GM21717 (cell line): ENCODE measurements at regions not wholly inside any gene's neighbourhood (a gene's known extent, or its start where the extent isn't known, plus 50 kb on each side); places are given as distances from the start of the nearest gene placed in this dataset.
"Not testable (repeated sequence)": the region's sequence is repeated elsewhere in the genome, so short reads cannot be mapped to it uniquely, and the experiment has no call there.

Source experiments
- ATAC-seq: cut with Tn5 transposase; IDR thresholded peaks from one replicate; pipeline ENCODE4 v1.9.1; 2021; ENCODE audit warnings: mild to moderate bottlenecking, moderate library complexity; ENCODE audit not compliant: unreplicated experiment

DNA sequence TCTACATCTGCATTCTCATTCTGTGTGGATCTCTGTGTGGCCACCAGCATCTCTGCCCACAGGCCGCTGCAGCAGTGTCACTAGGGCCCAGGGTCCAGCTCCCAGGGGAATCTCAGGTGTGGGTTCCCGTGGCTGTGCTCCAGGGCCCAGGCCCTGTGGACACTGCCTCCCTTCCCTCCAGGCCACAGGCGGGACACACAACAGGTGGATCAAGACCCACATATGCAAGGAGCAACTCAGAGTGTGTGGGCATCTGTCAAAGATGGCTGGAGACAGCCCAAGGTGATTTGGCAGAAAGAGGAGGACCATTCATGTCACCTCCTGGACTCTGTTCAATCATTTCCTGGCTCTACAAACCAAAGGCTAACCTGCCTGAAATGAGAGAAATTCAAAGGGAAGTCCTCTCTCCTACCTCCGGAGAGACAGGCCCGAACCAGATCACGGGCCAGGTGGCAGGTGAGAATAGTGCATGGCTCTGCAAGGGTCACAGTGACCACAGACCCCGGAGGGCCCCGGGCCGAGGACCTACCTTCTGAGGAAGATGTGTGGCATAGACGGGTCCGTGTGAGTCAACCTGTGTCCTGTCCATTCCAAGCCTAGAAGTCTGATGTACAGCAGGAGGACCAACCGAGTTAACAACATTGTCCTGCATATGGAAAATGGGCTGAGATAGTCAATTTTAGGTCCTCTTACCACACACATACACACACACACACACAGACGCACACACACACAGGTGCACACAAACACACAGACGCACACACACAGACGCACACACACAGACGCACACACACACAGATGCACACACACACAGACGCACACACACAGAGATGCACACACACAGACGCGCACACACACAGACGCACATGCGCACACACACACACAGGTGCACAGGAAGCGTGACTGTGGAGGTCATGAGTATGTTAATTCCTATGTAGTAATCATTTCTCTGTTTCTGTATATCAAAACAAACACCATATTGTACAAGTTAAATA is 1068.5 kb downstream of the BRD1 start:
- no peak for ATAC-seq

DNA sequence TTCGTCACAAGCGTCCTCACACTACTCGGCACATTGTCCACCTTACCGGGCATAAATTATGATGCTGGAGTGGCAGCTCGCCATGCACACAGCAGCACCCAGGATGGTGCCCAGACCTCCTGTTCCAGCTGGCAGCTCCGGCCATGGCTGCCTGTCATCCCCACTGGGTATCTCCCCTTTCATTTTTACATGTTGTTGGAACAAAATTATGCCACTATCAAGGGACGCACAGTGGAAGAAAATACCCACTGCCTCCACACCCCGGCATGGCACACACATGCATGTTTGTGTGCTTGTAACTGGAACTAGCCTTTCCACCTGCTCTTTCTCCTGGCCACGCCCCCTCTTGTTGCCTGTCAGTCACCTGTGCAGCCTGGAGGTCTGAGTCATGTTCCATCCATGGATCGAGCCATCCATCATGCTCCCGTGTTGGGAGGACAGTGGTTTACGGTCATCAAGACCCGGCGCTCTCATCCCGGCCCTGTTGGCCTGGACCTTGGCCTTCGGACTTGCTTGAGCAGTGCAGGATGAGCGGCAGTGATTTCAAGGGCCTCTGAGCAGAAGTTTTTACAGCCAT is 1069.6 kb downstream of the BRD1 start:
- ATAC-seq: no peak

DNA sequence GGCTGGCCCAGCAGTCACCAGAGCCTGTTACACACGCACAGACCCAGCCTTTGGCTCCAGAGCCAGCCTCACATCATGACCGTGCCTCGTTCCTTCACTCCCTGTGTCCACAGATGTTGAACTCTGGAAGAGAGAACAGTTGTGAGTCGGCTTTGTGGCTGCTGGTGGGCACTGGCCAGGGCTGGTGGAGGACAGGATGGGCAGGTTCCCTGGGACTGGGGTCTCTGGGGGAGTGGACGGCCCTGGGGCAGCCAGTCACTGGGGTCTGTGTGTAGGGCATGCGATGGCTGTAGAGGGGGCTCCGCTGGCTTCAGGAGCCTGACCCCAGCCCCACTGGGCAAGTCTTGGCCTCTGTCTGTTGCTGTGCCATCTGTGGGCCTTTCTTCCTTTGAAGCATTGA is 1070.1 kb downstream of the BRD1 start:
- no peak for ATAC-seq

DNA sequence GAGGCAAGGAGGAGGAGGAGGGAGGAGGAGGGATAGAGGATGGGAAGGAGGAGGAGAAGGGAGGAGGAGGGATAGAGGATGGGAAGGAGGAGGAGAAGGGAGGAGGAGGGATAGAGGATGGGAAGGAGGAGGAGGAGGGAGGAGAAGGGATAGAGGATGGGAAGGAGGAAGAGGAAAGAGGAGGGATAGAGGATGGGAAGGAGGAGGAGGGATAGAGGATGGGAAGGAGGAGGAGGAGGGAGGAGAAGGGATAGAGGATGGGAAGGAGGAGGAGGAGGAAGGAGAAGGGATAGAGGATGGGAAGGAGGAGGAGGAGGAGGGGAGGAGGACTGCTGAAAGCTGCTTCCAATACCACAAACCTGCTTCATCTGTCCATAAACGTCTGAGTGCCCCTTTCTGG is 1070.5 kb downstream of the BRD1 start:
- ATAC-seq: not testable (repeated sequence)

DNA sequence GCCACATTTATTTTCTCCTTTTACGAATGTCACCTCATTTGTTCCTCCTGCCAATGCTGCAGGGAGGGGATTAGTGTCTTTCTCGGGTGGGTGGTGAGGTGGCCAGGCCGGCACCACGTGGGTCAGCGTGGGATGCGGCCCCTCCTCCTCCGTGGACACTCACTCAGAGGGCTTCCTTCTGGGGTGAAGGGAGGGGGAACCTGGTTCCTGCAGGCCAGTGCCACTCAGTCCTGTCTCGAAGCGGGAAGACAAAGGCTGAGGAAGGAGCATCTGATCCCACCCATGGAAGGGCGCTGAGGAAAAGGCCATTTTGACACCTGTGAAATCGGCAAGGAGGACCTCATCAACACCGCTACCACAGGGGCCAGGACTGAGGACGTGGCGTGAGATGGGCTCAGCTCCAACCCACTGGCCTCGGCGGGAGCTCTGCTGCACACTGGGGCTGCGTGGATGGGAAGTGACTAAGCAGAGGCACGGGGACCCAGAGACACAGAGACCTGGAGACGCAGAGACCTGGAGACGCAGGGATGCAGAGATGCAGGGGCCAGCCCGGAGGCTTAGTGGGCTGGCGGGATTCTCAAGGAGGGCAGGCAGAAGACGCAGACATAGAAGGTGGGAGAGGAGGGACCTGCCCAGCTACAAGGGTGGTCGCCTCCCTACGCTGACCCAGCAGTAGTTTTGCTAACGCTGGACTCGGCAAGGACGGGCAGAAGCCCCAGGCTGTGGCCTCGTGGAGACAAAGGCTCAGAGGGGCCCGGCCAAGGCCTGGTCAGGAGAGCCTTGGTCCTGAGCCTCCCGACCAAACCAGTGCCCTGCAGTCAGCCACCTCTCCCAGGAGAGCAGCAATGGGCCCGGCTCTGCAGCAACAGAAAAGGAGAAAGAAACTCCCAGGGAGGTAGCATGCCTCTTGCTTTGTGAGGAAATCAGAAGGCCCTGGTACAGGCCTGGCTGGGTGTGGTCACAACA is 1071.2 kb downstream of the BRD1 start:
- ATAC-seq: no peak

DNA sequence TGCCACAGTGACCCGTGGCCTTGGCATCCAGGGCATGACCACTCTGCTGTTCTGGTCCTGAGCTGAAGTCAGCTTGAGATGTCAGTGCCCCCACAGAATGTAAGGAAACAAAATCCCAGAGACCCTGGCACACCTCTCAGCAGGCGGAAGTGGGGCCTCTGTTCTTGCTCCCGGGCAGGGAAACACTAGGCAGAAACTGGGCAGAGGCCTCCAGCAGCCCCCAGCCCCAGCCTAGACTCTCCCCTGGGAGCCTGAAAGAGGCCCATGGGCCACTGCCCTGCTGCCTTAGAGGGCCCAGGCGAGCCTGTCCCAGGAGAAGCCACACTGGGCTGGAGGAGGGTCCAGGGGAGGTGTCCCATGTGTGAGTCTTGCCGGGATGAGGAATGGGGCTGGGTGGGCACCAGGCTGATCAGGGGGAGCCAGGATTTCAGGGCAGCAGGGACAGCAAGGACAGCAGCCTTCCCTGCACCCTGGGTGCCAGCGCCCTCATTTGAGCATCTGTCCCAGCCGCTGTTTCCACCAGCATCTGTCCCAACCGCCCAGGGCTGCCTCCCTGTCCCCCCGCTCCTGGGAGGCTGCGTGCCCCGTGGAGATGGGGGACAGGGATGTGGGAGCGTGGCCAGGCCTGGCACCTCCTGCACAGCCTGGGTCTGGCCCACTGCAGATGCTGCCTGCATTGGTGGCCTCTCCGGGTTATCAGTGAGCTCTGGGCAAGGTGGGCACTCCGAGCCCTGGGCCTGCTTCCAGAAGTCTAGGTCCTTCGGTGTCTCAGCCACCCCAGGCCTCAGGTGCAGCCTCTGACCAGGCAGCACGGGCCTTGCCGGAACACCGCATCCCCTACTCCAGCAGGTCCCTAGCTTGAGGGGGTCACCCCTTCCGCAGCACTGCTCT is 1072.4 kb downstream of the BRD1 start:
- no peak for ATAC-seq

DNA sequence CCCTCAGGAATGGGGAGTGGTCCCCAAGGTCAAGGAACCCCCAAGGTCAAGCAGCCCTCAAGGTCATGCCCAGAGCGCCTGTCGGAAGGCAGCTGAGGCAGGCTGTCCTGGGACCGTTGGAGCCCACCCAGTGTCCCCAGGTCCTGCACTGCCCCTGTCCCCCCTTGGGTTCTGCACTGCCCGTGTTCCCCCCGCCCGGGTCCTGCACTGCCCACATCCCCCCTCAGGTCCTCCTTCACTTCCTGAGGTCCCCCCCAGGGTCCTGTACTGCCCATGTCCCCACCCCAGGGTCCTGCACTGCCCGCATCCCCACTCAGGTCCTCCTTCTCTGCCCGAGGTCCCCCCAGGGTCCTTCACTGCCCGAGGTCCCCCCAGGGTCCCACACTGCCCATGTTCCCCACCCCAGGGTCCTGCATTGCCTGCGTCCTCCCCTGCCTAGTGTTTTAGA is 1073.0 kb downstream of the BRD1 start:
- ATAC-seq: no peak

DNA sequence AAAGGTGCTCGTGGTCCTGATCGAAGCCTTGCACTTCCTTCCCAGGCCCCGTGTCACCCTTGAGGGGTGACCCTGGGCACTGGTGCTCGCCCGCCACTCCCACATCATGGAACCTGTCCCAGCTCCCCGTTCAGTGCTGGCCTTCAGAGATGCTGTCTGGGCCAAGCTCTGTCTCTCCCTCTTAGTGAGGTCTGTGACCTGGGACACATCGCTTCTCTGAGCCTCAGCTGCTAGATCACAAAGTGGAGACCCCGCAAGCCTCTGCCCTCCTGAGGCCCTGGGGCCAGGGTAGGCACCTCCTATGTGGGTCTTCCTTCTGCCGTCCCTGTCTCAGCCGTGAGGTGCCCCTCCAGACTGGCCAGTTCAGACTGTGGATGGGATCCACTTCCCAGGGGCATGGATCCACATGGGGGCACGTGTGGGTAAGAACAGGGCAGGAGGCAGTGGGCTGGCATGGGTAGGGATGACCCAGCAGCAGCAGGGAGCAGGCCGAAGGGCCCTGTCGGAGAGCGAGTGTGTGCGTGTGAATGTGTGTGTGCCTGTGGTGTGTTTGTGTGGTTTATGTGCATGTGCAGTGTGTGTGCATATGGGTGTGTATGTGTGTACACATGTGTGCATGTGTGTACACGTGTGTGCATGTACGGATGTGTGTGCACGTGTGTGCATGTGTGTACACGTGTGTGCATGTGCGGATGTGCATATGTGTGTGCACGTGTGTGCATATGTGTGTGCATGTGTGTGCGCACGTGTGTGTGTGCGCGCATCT is 1073.7 kb downstream of the BRD1 start:
- ATAC-seq: no peak

DNA sequence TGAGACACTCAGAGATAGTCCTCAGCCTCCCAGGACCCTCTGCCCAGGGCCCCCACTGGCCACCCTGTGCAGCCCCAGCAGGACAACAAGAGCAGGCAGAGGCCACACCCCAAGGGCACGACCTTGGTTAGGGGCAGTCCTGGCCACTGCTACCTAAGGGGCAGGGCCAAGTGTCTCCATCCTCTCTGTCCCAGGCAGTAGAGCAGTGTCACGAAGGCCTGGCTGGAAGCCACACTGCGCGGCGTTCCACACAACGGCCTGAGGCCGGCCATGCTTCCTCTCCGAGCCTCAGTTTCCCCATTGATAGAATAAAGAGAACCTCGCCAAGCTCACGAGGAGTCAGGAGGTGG is 1074.3 kb downstream of the BRD1 start:
- ATAC-seq: no peak

DNA sequence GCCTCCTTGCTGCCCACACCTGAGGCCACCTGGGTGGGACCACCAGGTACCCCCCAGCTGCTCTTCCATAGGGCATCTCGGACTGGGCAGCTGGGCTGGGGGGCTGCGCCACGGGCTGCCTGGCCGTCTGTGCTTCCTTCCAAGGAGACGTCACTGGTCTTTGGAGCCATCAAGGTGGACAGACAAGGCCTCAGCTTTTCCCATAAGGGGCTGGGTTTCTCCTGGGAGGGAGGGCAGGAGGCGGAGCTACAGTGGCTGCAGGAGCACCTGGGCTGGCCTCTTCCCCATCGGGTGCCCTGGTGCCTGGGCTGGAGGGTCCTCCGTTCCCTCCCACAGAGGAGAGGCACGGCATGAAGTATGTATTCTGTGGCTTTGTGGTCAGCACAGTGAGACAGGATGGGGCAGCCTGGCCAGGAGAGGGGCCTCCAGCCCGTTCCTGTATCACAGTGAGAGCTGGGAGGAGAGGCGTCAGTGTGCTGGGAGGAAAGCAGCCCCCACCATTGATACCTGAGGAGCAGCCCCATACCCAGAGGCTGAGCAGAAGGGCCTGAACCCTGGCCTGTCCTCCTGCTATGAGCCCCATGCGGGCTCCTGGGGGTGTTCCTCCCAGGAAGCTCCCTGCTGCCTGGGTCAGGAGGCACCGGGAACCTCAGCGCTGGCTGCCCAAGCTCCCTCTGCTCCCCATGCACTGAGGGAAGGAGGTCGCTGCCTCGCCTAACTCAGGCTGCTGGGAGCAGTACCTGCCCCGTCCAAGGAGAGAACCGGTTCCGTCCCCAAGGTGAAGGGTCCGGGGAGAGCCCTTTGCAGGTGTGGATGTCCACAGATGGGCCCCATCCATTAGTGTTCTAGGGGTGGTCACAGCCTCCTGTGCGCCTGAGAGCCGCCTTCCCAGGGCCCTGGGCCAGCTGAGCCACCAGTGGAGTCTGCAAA is 1075.0 kb downstream of the BRD1 start:
- ATAC-seq: no peak

DNA sequence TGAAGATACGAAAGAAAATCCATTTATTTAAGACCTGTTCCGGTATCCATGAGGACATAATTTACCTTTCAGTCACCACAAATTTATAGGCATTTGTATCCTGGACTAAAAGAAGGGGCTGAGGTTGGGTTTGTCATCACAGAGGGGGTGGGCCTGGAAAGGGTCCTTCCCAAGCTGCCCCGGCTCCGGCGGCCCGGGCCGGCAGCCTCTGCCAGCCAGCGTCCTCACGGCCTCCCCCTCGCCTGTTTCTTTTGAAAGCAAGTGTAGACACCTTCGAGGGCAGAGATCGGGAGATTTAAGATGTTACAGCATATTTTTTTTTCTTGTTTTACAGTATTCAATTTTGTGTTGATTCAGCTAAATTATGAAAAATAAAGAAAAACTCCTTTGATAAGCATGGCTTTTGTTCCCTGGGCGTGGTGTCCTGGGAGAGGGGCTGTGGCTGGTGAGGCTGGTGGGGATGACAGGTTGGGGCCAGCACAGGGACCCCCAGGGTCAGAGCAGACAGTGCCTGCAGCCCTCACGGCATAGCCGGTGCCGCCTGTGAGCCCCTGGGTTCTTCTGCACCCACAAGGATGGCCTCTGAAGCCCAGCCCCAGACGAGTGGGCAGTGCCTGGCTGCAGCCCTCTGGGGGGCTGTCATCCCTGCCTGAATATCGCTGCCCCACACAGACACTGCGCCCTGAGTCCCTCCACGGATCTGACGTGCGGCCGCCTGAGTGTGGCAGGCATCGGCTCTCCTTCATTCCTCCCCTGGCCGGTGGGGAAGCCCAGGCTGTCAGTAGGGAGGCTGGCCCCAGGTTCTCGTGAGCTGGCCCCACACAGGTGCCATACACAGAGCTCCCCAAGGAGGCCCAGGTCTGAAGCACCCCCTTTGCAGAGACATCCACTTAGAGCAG is 1075.9 kb downstream of the BRD1 start:
- no peak for ATAC-seq

DNA sequence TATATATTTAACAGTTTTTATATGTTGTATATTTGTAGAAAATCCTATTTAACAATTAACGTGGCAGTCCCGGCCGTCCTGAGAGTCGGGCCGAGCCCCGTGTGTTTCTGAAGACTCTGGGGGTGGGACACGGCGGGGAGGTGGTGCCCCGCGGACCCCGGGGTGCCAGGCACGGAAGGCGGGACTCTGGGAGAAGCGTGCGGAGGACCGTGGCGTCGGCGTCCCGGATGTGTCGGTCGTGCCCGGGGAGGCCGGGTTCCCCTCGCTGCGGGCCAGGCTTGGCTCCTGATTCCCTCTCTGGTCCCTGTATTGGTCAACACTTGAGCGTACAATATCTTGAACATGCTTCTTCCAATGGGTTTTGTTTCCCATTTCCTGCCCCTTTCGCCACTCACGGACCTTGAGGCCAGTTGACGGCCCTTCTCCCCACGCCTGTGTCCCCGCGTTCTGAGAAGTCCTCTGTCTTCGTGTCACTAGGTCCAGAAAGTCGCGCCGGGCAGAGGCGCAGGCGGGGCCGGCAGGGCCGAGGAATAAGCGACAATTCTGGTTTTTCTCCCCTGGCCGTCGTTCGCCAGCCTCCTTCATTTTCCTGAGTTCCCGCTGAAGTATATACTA is 1076.7 kb downstream of the BRD1 start:
- no peak for ATAC-seq

DNA sequence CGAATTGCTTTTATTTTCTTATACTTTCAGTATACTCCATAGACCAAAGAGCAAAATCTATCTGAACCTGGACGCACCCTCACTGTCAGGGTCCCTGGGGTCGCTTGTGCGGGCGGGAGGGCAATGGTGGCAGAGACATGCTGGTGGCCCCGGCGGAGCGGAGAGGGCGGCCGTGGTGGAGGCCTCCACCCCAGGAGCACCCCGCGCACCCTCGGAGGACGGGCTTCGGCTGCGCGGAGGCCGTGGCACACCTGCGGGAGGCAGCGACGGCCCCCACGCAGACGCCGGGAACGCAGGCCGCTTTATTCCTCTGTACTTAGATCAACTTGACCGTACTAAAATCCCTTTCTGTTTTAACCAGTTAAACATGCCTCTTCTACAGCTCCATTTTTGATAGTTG is 1077.4 kb downstream of the BRD1 start:
- ATAC-seq: no peak

DNA sequence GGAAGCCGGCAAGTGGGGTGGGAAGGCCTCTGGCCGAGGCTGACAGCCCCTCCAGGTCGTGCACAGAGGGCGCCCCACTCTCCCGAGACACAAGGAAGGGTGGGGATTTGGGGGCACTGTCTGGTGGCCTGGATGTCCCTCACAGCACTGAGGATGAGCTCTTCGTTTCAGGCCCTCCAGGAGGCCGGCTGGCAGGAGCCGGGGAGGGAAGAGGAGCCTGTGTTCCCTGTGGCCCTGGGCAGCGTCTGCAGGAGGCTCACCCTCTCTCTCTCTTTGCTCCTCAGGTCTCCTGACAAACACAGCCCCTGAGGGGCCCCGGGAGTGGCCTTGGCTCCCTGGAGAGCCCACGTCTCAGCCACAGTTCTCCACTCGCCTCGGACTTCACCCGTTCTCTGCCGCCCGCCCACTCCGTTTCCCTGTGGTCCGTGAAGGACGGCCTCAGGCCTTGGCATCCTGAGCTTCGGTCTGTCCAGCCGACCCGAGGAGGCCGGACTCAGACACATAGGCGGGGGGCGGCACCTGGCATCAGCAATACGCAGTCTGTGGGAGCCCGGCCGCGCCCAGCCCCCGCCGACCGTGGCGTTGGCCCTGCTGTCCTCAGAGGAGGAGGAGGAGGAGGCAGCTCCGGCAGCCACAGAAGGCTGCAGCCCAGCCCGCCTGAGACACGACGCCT is 1078.0 kb downstream of the BRD1 start:
- ATAC-seq: no peak

DNA sequence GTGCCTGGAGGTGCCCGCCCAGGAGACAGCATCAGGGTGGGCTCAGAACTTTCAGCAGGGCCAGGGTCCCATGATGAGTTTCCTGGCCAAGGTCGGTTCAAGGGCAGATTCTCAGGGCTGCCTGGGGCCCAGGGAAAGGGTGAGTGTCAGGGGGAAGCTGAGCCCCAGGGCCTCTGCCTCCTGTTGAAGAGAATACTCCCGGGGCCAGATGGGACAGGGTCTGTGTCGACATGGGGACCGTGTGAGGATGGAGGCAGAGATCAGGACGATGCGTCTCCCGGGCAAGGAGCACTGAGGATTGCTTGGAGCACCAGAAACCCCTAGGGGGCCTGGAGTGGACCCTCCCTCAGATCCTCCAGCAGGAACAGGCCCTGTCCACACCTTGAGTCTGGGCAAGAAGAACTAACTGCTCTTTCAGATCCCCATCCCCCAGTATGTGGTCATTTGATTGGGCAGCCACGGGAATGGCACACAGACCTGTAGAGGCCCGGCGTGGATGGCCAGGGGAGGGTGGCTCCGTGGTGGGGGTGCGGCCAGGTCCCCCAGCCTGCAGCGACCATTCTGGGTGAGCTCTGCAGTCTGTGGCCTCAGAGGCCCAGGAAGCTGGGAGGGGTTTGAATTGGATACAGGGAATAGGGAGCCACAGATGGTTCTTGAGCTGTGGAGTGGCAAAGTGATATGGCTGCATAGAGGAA is 1078.7 kb downstream of the BRD1 start:
- no peak for ATAC-seq
